HG03066 (cell line): ENCODE measurements at regions not wholly inside any gene's neighbourhood (a gene's known extent, or its start where the extent isn't known, plus 50 kb on each side); places are given as distances from the start of the nearest gene placed in this dataset.
"Not testable (repeated sequence)": the region's sequence is repeated elsewhere in the genome, so short reads cannot be mapped to it uniquely, and the experiment has no call there.

ENCODE experiments used
- ATAC-seq: cut with Tn5 transposase; IDR thresholded peaks from one replicate; pipeline ENCODE4 v1.9.1; 2021; ENCODE audit warnings: low read depth; ENCODE audit not compliant: unreplicated experiment

DNA sequence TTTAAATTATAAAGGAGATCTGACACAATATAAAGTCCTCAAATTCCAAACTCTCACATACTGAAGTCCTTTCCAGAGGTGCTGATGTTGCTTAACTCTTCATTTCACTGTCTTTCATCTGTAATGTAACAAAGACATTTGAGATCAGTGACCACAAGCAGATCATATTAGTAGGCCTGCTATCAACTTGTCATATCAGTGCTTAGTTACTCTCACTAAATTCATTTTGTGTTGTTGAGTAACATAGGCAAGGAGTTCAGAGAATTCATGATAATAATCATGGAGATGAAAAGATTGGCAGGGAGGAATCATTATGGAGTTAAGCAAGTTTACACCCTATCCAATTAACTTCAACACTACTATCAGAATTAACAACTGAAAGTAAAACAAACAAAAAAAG is 571.0 kb upstream of the ARRDC3 start:
- no peak for ATAC-seq

DNA sequence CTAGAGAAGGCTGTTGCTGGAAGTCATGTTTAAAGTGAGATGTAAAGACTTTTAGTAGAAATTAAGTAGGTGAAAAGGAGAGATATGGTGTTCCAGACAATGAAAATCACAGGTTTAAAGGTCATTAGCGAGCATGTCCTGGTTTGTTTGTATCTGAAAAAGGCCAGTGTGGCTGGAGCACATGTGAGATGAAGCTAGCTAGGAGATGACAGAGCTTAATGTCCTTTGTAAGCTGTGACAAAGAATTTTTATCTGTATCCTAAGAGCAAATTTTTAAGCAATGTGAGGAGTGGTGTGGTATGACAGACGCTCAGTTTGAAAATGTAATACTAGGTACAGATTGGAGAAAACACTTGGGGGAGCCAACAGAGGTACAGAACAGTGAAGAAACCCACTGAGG is 567.2 kb upstream of the ARRDC3 start:
- no peak for ATAC-seq

DNA sequence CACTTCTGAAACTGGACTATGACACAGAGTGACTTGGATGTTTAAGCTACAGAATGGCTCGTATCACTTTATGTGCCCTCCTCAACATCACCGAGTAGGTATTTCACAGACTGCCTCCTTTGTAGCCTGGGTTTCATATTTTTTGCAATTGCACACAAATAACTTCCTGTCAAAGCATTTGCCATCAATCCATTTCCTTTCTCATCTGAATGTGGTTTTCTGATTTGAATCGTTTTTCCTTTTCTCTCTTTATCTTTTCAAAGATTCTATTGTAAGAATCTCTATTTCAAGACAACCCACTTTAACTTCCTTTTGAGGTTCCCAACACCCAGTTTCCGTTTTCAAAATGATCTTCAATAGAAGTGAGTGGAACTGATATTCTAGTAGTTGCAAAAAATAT is 563.8 kb upstream of the ARRDC3 start:
- no peak for ATAC-seq

DNA sequence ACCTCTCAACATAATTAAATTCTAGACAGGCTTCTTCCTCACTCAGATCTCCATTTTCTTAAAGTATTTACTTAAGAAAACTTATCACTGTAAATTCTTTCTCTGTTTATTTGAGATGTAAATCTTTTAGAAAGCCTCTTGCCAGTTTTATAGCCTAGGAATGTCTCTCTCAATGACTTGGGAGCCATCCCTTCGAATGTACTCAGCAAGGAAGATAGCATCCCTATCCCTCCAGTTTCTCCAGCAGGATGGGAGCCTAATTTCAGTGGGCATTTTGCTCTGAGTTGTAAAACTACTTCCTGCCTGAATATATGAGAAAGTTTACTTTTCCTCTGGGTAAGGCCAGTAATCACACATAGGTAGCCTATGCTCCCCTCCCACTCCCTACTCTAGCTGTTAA is 558.5 kb upstream of the ARRDC3 start:
- no peak for ATAC-seq

DNA sequence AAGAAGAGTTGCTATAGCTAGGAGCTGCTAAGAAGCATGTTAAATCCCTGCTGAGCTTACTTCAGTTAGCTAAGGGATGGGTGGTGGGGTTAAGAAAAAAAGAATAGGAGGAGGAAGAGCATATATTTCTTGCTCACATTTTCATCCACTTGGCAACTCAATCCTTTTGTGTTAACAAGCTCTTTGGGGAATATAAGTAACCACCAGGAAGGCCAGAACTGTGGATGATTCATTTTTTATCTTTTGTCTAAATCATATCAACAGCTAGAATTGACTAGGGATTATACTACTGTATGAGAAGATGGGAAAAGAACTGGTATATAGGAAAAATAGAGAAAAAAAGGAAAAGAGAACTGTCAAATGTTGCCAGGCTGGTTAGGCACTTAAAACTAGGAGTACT is 555.3 kb upstream of the ARRDC3 start:
- ATAC-seq: no peak

DNA sequence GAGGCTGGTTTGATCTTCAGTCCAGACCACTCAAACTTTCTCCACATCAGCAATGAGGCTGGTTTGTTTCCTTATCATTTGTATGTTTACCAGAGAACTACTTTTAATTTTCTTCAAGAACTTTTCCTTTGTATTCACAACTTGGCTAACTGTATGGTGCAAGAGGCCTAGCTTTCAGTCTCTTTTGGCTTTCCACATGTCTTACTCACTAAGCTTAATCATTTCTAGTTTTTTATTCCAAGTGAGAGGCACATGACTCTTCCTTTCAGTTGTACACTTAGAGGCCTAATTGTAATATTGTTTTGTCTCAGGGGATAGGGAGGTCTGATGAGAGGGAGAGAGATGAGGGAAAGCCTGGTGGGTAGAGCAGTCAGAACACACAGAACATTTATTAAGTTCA is 554.0 kb upstream of the ARRDC3 start:
- no peak for ATAC-seq

DNA sequence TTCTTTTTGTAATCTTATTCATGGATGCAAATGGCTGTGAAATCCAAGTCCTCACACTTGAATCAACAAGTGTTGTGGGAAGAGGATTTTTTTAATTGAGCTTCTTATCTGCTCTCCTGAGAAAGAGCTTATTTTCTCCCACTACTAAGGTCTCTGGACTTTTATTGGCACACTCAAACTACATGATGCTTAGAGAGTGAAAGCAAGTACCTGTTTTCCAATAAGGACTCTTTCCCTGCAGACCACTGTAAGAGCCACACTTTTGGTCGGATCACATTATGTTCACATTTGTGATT is 546.4 kb upstream of the ARRDC3 start:
- ATAC-seq: no peak

DNA sequence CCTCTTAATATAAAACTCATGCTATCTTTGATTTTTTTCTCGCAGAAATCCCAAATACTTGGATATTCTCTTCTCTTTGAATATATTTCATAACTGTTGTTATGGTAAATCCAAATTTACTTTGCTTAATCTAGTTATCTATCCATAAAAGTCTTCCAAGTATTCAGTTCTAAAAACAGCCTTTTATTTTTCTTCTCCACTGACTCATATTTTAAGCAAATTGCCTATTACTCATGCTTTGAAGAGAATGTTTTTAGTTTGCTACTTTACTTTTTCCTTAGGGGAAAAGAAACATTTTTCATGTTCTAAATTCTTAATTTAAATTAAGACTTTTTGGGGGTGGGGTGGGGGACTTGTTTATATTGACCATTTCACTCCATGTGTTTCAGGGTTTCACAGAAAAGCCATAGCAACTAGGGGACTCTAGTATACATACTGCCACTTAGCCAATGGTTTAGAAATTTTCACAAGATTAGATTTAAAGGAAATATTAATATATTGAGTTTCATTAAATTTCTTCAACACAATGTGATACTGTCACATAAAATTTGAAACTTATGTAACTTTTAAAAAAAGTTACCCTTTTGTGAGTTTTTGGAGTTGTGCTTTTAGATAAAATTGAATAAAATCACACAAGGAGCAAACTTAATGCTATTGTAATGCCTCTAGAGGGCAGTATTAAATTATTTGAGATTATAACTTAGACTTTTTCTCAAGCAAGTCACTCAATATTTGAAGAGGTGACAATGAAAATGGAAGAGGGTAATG is 545.8 kb upstream of the ARRDC3 start:
- ATAC-seq: no peak

DNA sequence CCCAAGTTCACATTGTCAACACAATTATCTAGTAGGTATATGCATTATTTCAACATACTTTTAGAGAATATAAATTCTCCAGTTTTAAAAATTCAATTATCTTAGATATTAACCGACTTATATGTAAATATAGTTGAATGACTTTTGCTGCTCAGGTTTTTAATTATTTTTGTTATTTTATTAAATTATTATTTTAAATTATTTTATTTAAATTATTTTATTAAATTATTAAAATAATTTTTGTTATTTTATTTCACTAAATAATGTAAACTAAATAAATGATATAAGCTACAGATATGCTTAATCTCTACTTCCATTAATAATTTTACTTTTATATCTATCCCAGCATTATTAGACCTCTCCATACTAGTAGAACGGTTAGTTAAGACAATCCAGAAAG is 544.3 kb upstream of the ARRDC3 start:
- ATAC-seq: no peak

DNA sequence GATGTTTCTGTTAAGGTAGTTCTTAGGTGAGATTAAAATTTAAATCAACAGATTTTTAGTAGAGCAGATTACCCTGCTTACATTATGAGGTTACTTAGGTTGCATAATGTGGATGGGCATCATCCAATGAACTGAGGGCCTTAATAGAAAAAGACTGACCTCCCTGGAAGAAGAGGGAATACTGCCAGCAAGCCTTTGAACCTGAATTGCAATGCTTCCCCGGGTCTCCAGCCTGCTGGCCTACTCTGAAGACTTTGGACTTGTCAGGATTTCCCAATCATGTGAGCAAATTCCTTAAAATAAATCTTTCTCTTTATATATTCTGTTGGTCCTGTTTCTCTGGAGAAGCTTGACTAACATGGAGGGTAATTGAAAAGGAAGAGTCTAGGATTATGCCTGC is 542.1 kb upstream of the ARRDC3 start:
- no peak for ATAC-seq

DNA sequence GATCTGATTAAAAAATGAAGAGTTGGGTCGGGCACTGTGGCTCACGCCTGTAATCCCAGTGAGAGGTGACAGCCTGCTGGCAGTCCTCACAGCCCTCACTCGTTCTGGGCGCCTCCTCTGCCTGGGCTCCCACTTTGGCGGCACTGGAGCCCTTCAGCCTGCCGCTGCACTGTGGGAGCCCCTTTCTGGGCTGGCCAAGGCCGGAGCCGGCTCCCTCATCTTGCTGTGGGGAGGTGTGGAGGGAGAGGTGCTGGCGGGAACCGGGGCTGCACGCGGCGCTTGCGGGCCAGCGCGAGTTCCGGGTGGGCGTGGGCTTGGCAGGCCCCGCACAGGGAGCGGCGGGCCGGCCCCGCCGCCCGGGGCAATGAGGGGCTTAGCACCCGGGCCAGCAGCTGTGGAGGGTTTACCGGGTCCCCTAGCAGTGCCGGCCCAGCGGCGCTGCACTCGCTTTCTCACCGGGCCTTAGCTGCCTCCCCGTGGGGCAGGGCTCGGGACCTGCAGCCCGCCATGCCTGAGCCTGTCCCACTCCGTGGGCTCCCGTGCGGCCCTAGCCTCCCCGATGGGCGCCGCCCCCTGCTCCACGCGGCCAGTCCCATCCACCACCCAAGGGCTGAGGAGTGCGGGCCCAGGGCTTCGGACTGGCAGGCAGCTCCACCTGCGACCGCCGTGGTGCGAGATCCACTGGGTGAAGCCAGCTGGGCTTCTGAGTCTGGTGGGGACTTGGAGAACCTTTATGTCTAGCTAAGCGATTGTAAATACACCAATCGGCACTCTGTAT is 534.1 kb upstream of the ARRDC3 start:
- not testable (repeated sequence) for ATAC-seq

DNA sequence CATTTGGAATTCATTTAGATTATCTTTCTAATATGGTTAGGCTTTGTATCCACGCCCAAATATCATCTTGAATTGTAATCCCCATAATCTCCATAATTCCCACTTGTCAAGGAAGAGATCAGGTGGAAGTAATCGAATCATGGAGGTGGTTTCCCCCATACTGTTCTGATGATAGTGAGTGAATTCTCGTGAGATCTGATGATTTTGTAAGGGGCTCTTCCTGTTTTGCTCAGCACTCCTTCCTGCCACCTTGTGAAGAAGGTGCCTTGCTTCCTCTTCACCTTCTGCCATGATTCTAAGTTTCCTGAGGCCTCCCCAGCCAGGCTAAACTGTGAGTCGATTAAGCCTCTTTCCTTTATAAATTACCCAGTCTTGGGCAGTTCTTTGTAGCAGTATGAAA is 527.5 kb upstream of the ARRDC3 start:
- no peak for ATAC-seq

DNA sequence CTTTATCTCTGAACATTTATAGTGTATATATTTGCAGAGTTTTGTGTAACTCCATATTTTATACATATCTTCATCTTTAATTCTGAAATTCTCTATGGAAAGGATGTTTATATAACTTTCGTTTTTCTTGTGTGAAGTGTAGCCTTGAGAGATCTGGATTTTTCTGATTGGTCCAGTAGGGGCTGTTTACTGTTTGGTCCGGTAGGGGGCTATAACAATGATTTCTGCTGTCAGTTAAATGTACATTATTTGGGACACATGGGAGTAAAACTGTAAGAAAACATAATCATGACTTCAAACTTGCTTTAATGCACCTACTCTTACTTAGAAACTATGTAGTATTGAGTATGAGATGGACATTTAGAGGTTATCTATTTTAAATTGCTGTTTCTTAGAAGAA is 527.1 kb upstream of the ARRDC3 start:
- no peak for ATAC-seq

DNA sequence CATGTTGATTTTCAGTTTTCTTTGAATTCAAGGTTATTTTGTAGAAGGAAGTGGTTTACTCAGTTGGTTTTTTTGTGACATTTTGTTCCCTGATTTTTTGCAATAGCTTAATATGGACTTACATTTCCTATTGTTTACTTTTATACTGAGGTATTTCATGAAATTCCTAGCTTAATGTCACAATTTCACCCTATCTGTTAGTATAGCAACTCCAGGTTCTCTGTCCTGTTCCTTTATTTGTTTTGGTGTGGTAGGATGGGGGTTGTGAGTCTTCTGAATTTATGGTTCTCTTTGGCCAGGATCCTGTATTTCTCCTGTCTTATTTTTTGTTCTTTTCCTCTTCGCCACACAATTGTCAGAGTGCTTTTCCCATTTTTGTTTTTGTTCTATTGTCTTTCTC is 523.4 kb upstream of the ARRDC3 start:
- no peak for ATAC-seq

DNA sequence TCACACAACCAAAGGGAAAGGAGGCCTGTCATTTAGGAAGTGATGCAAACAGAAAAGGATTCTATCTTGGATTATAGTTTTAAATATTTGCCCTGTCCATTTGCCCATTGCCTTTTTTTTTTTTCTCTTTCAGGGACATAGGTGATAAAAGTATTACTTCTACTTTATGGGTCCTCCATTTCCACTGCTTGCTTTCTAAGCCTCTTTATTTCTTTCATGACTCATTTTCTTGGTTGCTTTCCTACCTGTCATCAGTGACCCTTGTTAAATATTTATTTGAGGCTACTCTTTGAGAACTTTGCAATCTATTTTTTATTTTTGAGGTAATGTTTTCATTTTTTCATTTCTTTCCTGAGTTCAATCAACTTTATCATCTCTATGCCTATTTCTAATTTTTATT is 522.9 kb upstream of the ARRDC3 start:
- ATAC-seq: no peak

DNA sequence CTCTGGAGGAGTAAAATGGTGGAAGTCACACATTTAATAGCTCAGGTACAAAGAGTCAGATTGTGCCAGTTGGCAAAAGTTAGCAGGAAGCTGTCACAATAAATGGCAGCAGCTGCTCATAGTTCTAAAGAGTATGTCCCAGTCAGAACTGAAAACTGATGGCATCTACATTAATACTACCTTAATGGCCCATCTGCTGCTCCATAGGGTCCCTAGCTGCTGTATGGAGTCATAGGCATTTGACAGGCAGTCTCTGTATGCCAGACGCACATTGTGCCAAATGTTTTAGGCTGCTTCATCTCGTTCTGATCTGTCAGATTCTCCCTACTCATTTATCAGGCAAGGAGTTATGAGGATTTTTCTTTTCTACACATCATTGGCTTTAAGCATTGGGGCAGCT is 515.8 kb upstream of the ARRDC3 start:
- ATAC-seq: no peak

DNA sequence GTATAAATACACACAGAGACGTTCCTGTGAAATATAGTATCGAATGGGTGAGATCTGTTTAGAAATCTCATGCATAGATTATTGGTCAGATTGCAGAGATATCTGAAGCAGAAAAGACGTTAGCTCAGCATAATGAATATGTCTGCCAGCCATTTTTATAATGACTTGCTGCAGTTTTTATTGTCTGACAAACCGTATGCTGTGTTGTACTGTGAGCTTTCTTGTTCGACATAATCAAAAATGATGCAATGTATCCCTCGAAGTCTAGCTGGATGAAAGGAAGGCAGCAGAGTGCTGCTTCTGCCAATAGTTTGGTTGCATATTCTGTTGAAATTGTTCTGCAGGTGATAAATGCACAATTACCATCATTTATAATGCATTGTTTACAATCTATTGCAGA is 514.9 kb upstream of the ARRDC3 start:
- no peak for ATAC-seq

DNA sequence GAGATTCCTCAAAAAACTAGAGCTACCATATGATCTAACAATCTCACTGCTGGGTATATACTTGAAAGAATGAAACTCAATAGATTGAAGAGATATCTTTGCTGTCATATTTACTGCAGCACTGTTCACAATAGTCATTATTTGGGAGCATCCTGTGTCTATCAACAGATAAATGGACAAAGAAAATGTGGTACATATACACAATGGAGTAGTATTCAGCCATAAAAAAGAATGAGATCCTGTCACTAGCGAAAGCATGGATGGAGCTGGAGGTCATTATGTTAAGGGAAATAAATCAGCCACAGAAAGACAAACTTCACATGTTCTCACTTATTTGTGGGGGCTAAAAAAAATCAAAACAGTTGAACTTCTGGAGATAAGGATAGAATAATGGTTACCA is 505.7 kb upstream of the ARRDC3 start:
- no peak for ATAC-seq

DNA sequence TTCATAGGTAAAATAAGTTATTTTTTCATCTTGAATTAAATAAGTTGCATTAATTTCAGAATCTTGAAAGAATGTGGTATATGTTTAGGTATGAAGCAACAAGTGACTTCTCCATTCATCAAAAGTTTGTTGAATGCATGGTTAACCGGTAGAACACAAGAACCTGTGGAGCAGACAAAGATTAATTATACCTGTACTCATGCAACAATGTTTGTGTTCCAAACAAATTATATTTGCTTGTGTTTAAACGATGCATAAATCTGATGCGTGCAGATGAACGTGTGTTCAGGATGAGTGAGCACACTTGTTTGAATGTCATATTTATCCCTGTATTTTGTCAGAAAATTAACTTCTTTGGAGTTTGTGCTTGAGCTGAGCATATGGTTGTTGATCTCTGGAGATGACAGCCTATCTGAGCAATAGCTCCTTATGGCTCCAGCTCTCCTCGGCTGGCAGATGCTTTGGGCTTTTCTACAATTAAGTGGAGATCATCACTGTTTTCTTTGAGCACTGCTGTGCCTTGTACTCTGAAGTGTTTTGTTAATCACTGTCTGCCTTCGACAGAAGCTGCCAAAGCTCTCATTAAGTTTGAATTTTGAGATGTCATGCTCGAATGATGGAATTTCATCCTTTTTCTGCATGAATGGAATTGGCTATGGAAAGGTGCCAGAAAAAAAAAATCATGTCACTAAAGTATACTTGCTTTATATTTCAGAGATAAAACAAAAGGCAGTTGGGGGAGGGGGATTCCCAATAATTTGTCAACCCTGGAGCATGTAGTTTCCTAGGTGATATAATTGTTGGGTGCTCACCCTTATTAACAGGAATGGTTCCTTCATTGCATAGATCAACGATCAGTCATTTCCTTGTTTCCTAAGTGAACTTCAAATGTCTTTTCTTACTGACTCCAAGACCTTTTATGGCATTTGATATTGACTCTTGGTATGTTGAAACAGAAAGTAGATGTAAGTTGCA is 502.5 kb upstream of the ARRDC3 start:
- no peak for ATAC-seq

DNA sequence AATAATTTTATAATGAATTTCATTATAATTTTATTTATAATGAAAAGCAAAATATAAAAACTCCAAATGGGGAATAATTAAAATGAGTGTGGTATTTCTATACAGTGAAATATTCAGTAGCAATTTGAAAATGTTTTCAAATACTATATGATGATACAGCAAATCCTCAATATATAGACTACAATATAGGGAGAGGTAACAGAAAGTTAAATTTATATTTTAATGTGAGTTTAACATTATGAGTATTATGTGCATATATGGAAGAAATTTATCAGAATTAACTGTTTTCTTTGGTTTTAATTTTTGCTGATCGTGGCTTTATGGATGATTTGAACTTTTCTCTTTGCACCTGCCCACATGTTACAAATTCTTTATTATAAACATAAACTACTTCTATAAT is 500.9 kb upstream of the ARRDC3 start:
- ATAC-seq: no peak

DNA sequence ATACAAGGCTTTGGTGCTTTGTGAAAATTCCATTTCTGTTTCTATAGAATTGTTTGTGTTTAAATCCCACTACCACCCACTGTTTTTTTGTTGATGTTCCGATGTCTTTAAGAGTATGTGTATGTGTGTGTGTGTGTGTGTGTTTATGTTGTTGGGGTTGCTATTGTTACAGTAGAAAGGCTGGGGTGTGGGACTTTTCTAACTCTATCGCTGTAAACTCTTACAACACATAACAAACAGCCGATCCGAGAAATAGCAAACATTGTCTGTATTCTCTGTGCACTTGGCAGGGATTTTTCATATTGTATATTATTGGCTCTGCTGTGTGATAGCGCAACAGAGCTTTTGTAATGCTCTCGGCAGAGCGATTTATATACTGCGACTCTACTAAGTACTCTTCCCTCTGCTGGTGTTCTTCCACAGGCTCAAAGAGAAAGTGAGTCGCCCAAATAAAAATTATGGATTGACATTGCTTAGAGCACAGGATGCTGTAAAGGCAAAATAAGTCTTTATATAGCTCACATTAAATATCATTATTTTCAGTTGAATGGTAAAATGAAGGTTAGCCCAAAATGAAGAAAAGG is 492.2 kb upstream of the ARRDC3 start:
- no peak for ATAC-seq
